ENCODE measurements at regions not wholly inside any gene's neighbourhood (a gene's known extent, or its start where the extent isn't known, plus 50 kb on each side); places are given as distances from the start of the nearest gene placed in this dataset.

DNA sequence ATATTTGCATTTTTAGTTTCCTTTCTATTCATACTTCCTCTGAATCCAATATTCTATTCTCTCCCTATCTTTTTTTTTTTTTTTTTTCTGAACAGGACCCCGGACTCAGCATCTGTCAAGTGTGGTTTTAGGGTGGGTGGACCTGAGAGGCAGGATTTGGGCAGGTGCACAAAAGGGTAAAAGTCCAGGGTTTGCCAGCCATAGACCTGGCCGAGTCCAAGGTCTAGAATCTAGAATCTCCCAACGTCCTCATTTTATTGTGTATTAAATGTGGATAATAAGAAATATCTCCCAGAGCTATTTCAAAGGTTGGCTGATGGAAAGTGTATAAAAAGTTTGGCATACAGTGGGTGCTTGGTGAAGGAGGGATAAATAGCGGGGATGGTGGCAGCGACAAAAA, 273.3 kb upstream of the MAF start:
- in situ Hi-C loops (cut with MboI; ENCODE audit: low pct_unique_long_range_greater_than_20kb, low sequenced_read_pairs, unreplicated experiment): no loop called here
- TF ChIP-seq, protein P1, sequence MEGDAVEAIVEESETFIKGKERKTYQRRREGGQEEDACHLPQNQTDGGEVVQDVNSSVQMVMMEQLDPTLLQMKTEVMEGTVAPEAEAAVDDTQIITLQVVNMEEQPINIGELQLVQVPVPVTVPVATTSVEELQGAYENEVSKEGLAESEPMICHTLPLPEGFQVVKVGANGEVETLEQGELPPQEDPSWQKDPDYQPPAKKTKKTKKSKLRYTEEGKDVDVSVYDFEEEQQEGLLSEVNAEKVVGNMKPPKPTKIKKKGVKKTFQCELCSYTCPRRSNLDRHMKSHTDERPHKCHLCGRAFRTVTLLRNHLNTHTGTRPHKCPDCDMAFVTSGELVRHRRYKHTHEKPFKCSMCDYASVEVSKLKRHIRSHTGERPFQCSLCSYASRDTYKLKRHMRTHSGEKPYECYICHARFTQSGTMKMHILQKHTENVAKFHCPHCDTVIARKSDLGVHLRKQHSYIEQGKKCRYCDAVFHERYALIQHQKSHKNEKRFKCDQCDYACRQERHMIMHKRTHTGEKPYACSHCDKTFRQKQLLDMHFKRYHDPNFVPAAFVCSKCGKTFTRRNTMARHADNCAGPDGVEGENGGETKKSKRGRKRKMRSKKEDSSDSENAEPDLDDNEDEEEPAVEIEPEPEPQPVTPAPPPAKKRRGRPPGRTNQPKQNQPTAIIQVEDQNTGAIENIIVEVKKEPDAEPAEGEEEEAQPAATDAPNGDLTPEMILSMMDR (IDR thresholded peaks at IDR 0.05; ENCODE audit: extremely low read depth, insufficient read depth, missing control alignments): no peak
- no peak for DNase-seq (ENCODE audit: low spot score)

DNA sequence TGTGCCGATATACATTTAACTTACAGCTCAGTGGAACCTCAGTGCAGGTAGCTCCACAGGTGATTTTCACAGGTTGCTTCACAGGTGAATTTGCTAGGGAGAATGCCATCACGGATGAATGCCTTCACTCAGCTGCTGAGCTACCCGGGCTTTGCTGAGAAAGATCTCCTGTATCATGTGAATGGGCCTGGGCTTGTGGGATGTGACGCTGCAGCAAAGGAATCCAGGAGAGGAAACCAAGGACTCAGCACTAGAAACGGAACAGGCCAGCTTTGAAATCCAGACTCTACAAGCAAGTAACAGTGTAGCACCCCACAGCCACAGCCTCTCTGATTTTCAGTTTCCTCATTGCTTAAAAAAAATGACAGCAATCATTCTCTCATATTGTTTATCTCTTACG, 271.4 kb upstream of the MAF start:
- TF ChIP-seq, protein P1 (IDR thresholded peaks at IDR 0.05; ENCODE audit: extremely low read depth, insufficient read depth, missing control alignments): no peak
- in situ Hi-C loops (cut with MboI; ENCODE audit: low pct_unique_long_range_greater_than_20kb, low sequenced_read_pairs, unreplicated experiment): no loop called here
- no peak for DNase-seq (ENCODE audit: low spot score)

DNA sequence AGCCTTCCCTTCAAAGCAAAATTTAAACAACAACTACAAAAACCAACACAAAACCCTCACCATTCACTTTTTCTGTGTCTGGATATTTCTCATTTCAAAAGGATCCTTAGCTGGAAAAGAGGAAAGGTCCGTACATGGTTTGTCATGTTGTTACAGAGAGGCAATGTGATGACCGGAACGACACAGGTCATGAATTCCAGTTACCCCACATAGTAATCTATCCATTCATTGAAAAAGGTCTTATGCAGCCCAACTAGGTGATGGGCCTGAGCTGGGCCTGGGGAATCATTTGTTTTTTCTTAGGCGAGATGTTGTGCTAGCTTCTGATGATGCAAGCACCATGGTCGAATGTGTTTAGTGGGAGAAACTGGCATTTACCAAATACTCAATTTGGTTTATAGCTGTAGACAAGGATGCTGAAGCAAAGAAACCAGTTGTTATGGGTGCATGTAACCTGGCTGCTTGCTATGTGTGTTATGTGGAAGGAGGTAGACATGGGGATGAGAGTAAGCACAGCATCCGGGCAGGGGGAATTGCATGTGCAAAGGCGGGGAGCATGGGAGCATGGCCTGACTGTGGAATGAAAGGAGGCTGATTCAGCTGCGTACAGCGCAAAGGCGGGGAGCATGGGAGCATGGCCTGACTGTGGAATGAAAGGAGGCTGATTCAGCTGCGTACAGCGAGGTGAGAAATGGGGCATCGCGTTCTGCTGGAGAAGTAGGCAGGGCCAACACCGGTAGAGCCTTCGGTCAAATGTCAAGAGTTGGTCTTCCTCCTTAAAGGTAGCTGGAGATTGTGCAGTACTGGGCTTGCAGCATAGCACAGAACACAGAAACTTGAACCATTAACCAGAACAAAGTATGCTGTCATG, 269.7 kb upstream of the MAF start:
- DNase-seq (ENCODE audit: low spot score): no peak
- in situ Hi-C loops (cut with MboI; ENCODE audit: low pct_unique_long_range_greater_than_20kb, low sequenced_read_pairs, unreplicated experiment): no loop called here

DNA sequence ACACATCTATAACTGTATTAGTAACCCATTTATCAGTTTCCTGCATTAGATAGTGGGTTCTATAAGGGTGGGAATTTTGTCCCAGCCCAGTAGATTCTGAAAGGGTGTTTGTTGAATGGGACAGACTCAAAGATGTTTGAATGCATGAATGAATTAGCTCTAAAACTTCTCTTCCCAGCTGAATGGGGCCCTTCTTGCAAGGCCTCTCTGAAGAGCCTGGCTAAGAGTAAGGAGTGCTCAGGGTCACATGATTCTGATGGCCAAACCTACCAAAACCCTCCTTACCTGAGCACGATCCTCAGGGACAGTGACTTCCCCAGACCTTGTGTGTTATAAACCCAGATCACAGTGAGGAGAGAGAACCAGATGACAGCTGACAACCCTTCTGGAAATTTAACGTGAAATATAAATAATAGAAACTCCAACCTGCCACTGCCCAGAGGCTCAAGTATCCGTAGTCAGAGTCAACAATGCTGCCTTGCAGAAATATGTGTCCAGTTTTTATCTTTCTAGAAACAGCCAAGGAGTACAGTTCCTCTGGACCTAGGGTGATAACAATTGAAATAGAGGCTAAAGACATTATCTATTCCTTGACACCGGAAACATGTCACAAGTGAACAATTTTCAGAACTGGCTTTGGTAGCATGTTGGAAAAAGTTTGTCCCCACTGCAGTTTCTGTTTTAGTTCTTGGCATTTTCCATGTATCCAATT, 268.9 kb upstream of the MAF start:
- TF ChIP-seq, protein P1 (IDR thresholded peaks at IDR 0.05; ENCODE audit: extremely low read depth, insufficient read depth, missing control alignments): no peak
- DNase-seq (ENCODE audit: low spot score): no peak
- in situ Hi-C loops (cut with MboI; ENCODE audit: low pct_unique_long_range_greater_than_20kb, low sequenced_read_pairs, unreplicated experiment): no loop called here

More for the DNA sequence above, 269.7 kb upstream of the MAF start:
- TF ChIP-seq, protein P1 (IDR thresholded peaks at IDR 0.05; ENCODE audit: extremely low read depth, insufficient read depth, missing control alignments): no peak

DNA sequence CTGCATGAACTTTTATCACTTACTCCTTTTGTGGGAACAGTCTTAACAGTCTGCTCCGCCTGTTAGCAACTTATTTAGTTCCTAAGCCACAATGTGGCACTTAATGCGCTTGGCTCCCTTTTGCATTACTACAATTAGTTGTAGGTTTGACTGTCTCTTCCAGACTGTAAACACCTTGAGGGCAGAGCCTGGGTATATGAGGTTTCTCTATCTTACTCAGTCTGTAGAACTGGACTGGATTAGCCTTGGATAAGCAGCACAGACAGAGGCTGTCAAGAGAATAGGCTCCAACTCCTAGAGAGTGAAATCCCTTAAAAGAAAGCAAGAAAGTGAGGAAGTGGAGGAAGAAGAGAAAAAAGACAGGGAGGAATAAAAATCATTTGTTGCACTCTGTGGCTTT, 268.3 kb upstream of the MAF start:
- TF ChIP-seq, protein P1 (IDR thresholded peaks at IDR 0.05; ENCODE audit: extremely low read depth, insufficient read depth, missing control alignments): no peak
- in situ Hi-C loops (cut with MboI; ENCODE audit: low pct_unique_long_range_greater_than_20kb, low sequenced_read_pairs, unreplicated experiment): no loop called here
- no peak for DNase-seq (ENCODE audit: low spot score)

DNA sequence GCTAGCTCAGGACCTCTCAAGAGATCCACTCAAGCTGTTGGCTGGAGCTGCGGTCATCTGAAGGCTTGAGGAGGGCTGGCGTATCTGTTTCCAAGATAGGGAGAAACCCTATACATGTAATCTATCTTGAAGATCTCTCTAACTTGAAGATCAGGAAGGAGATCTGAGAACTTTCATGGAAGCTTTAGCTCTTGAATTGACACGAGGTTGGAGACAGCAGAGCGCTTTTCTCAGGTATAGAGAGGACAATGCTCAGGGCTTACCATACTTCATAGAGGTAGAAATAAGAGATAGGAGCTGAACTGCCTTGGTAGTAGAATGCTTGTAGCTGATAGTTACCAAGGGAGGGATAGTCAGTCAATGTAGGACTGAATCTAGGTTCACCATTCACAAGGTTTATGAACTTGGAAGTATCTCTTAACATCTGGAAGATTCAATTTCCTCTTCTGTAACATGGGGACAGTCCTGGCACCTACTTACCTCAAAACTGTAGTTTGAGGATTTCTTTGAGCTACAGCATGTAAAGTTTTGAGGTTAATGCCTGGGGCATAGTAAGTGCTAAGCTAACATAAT, 267.0 kb upstream of the MAF start:
- in situ Hi-C loops (cut with MboI; ENCODE audit: low pct_unique_long_range_greater_than_20kb, low sequenced_read_pairs, unreplicated experiment): no loop called here
- TF ChIP-seq, protein P1 (IDR thresholded peaks at IDR 0.05; ENCODE audit: extremely low read depth, insufficient read depth, missing control alignments): no peak
- no peak for DNase-seq (ENCODE audit: low spot score)

Data from GM13977 (cell line).